H1 (cell line): ENCODE measurements at regions not wholly inside any gene's neighbourhood (a gene's known extent, or its start where the extent isn't known, plus 50 kb on each side); places are given as distances from the start of the nearest gene placed in this dataset.

ENCODE experiments used
- CTCF ChIA-PET: fragments of 300-600 bp; sonication (Branson Sonifier 250); formaldehyde crosslinking; loops from one replicate; lab custom pipeline; 2021; ENCODE audit not compliant: partially characterized antibody; lab: Charles Lee
- POLR2A ChIA-PET: fragments of 300-600 bp; sonication (Branson Sonifier 250); formaldehyde crosslinking; loops from one replicate; lab custom pipeline; 2021; ENCODE audit warnings: inconsistent platforms; ENCODE audit not compliant: partially characterized antibody; lab: Charles Lee
- DNase-seq, 2 experiments: peaks; one replicate each; pipeline versions ENCODE4 v3.0.0 to v3.0.0-alpha.2; 2010 to 2022; ENCODE audit warnings: low spot score in 2 of 2, low read depth in 1 of 2, mixed read lengths in 1 of 2
- FAIRE-seq: peaks from 2 replicates; lab custom pipeline; 2011; peaks lifted over from hg19 to GRCh38; lab: Jason Lieb, UNC
- H2AFZ ChIP-seq: 2 replicates; pipeline ENCODE4 v1.8.1; 2012; ENCODE audit warnings: low read length, inconsistent platforms
- H2AK5ac ChIP-seq: 2 replicates; pipeline ENCODE4 v1.6.1; 2013; ENCODE audit warnings: low read depth, low read length
- H2BK120ac ChIP-seq: replicated peaks from 2 replicates; pipeline ENCODE3; 2013; ENCODE audit warnings: low read depth, low read length, inconsistent platforms
- H2BK12ac ChIP-seq: 2 replicates; pipeline ENCODE4 v1.6.1; 2013; ENCODE audit warnings: low read depth, low read length
- H2BK15ac ChIP-seq: 2 replicates; pipeline ENCODE4 v1.6.1; 2013; ENCODE audit warnings: low read length
- H2BK20ac ChIP-seq: 2 replicates; pipeline ENCODE4 v1.6.1; 2013; ENCODE audit warnings: low read length
- H2BK5ac ChIP-seq: 2 replicates; pipeline ENCODE4 v1.6.1; 2013; ENCODE audit warnings: low read depth, low read length
- H3K14ac ChIP-seq: 2 replicates; pipeline ENCODE4 v1.6.1; 2013; ENCODE audit warnings: inconsistent platforms; ENCODE audit not compliant: insufficient read length
- H3K18ac ChIP-seq: 2 replicates; pipeline ENCODE4 v1.6.1; 2013; ENCODE audit warnings: low read length; ENCODE audit errors: extremely low read depth
- H3K23ac ChIP-seq: 2 replicates; pipeline ENCODE4 v1.6.1; 2013; ENCODE audit warnings: inconsistent platforms; ENCODE audit not compliant: insufficient read length
- H3K23me2 ChIP-seq: 2 replicates; pipeline ENCODE4 v1.6.1; 2013; ENCODE audit warnings: low read depth, low read length
- H3K27ac ChIP-seq: 2 replicates; pipeline ENCODE4 v1.6.1; 2011; ENCODE audit warnings: low read depth, low read length, inconsistent platforms
- H3K27me3 ChIP-seq, 4 experiments: replicated peaks in 1 of 4; 1 replicate in 1 of 4; 2 replicates in 3 of 4; pipeline versions ENCODE4 v1.6.1 to v1.8.1; 2011 to 2013; ENCODE audit warnings: low read length in 3 of 4, mild to moderate bottlenecking in 3 of 4, inconsistent platforms in 2 of 4, mixed read lengths in 2 of 4, moderate library complexity in 1 of 4; ENCODE audit not compliant: control insufficient read depth in 3 of 4, insufficient read depth in 3 of 4; ENCODE audit errors: extremely low read depth in 1 of 4
- H3K36me3 ChIP-seq, 4 experiments: 2 replicates each; pipeline versions ENCODE4 v1.6.1 to v1.8.1; 2011 to 2013; ENCODE audit warnings: mild to moderate bottlenecking in 4 of 4, low read length in 3 of 4, moderate library complexity in 2 of 4, control low read depth in 1 of 4, inconsistent platforms in 1 of 4; ENCODE audit not compliant: insufficient read depth in 4 of 4, control insufficient read depth in 2 of 4
- H3K4ac ChIP-seq: replicated peaks from 2 replicates; pipeline ENCODE3; 2013; ENCODE audit warnings: low read length, low read depth, mixed read lengths, inconsistent platforms; ENCODE audit not compliant: insufficient read length
- H3K4me1 ChIP-seq, 4 experiments: replicated peaks in 1 of 4; 1 replicate in 1 of 4; 2 replicates in 3 of 4; pipeline versions ENCODE4 v1.6.1 to v1.8.1; 2011 to 2013; ENCODE audit warnings: low read length in 3 of 4, inconsistent platforms in 2 of 4, mixed read lengths in 1 of 4; ENCODE audit not compliant: insufficient read depth in 4 of 4, control insufficient read depth in 3 of 4
- H3K4me2 ChIP-seq, 2 experiments: 2 replicates each; pipeline versions ENCODE4 v1.6.1 to v1.8.1; 2011 to 2013; ENCODE audit warnings: low read depth in 2 of 2, low read length in 2 of 2, control low read depth in 1 of 2, inconsistent platforms in 1 of 2, mild to moderate bottlenecking in 1 of 2; ENCODE audit not compliant: insufficient read depth in 1 of 2
- H3K4me3 ChIP-seq, 4 experiments: fragments of 200-600, 300-600 bp in 1 of 4; sonication (generic), shearing (Covaris generic), sonication (Bioruptor Twin) in 1 of 4; 2 replicates each; pipeline versions ENCODE4 v1.5.1 to v1.8.1; 2011 to 2016; ENCODE audit warnings: low read length in 4 of 4, low read depth in 3 of 4, control low read depth in 2 of 4, inconsistent platforms in 2 of 4, mild to moderate bottlenecking in 2 of 4, mixed read lengths in 1 of 4, moderate library complexity in 1 of 4; ENCODE audit not compliant: insufficient read depth in 2 of 4; ENCODE audit errors: extremely low read depth in 1 of 4
- H3K56ac ChIP-seq: replicated peaks from 2 replicates; pipeline ENCODE3; 2013; ENCODE audit warnings: low read depth, mild to moderate bottlenecking, mixed read lengths, low read length, inconsistent platforms; ENCODE audit not compliant: insufficient read length
- H3K79me1 ChIP-seq: 2 replicates; pipeline ENCODE4 v1.6.1; 2013; ENCODE audit warnings: low read depth, low read length, control low read depth
- H3K79me2 ChIP-seq, 2 experiments: 2 replicates each; pipeline versions ENCODE4 v1.6.1 to v1.8.1; 2012 to 2013; ENCODE audit warnings: low read length in 2 of 2, mild to moderate bottlenecking in 2 of 2, inconsistent platforms in 1 of 2; ENCODE audit not compliant: insufficient read depth in 2 of 2, control insufficient read depth in 1 of 2
- H3K9ac ChIP-seq, 4 experiments: replicated peaks in 1 of 4; 1 replicate in 1 of 4; 2 replicates in 3 of 4; pipeline versions ENCODE4 v1.6.1 to v1.8.1; 2011 to 2013; ENCODE audit warnings: low read depth in 3 of 4, low read length in 3 of 4, control low read depth in 2 of 4, mild to moderate bottlenecking in 2 of 4, moderate library complexity in 2 of 4, inconsistent platforms in 1 of 4; ENCODE audit errors: extremely low read depth in 1 of 4
- H3K9me3 ChIP-seq, 2 experiments: 2 replicates each; pipeline versions ENCODE4 v1.6.1 to v1.8.1; 2012 to 2013; ENCODE audit warnings: mild to moderate bottlenecking in 2 of 2, moderate library complexity in 2 of 2, control low read depth in 1 of 2, inconsistent platforms in 1 of 2, low read depth in 1 of 2, low read length in 1 of 2, mixed read lengths in 1 of 2; ENCODE audit not compliant: insufficient read depth in 2 of 2
- H4K20me1 ChIP-seq, 2 experiments: replicated peaks in 1 of 2; 2 replicates each; pipeline versions ENCODE3 to v1.8.1; 2011 to 2013; ENCODE audit warnings: inconsistent platforms in 2 of 2, low read length in 2 of 2, mild to moderate bottlenecking in 1 of 2; ENCODE audit not compliant: insufficient read depth in 2 of 2, control insufficient read depth in 1 of 2
- H4K5ac ChIP-seq: 2 replicates; pipeline ENCODE4 v1.6.1; 2013; ENCODE audit warnings: low read length, low read depth, mixed read lengths, inconsistent platforms; ENCODE audit not compliant: insufficient read length
- H4K8ac ChIP-seq: 2 replicates; pipeline ENCODE4 v1.8.0; 2013; ENCODE audit warnings: mild to moderate bottlenecking, moderate library complexity, low read length, inconsistent platforms; ENCODE audit not compliant: insufficient read depth; ENCODE audit errors: extremely low read depth
- H4K91ac ChIP-seq: replicated peaks from 2 replicates; pipeline ENCODE3; 2013; ENCODE audit warnings: low read length, mixed read lengths, inconsistent platforms; ENCODE audit not compliant: insufficient read length
- KDM1A ChIP-seq: fragments of 200-600, 300-600 bp; sonication (generic); IDR thresholded peaks from 2 replicates; pipeline ENCODE4 v1.7.1; 2016; ENCODE audit warnings: mild to moderate bottlenecking, low read length, borderline replicate concordance
- KDM5A ChIP-seq: fragments of 200-600 bp; IDR thresholded peaks from 2 replicates; pipeline ENCODE4 v1.7.1; 2012; ENCODE audit warnings: mild to moderate bottlenecking, low read length, inconsistent platforms, mixed read lengths
- RBBP5 ChIP-seq: IDR thresholded peaks from 2 replicates; pipeline ENCODE4 v1.7.1; 2012; ENCODE audit warnings: low read depth, mild to moderate bottlenecking, inconsistent platforms, low read length, moderate library complexity, borderline replicate concordance
- RNF2 ChIP-seq: fragments of 200-900, 300-1000 bp; sonication (generic); IDR thresholded peaks from 2 replicates; pipeline ENCODE4 v1.7.1; 2016; ENCODE audit warnings: borderline replicate concordance, low read depth, mild to moderate bottlenecking, antibody characterized with exemption, low read length; ENCODE audit not compliant: poor library complexity, severe bottlenecking; ENCODE audit errors: missing control alignments
- SAP30 ChIP-seq: fragments of 300-600 bp; sonication (generic); IDR thresholded peaks from 2 replicates; pipeline ENCODE4 v1.7.1; 2012; ENCODE audit warnings: low read length, moderate library complexity, mild to moderate bottlenecking, inconsistent platforms; ENCODE audit not compliant: insufficient read depth, insufficient replicate concordance
- SIX5 ChIP-seq: IDR thresholded peaks from 2 replicates; pipeline ENCODE4 v1.6.1; 2011; ENCODE audit warnings: mild to moderate bottlenecking, low read depth, low read length
- WGBS, 2 experiments: shearing (Covaris generic) in 1 of 2; methylation state at CpG; one replicate each; pipeline versions ENCODE4 v1.1.6 to v1.1.7; 2013 to 2015; ENCODE audit warnings: low lambda C conversion rate in 2 of 2, mixed read lengths in 2 of 2, inconsistent platforms in 1 of 2, low coverage in 1 of 2, missing lambda C conversion rate in 1 of 2; ENCODE audit not compliant: insufficient replicate concordance in 2 of 2, insufficient coverage in 1 of 2, insufficient read length in 1 of 2; ENCODE audit errors: extremely low coverage in 1 of 2, missing lambda C conversion rate in 1 of 2; 5-methylcytosine and 5-hydroxymethylcytosine counted together

DNA sequence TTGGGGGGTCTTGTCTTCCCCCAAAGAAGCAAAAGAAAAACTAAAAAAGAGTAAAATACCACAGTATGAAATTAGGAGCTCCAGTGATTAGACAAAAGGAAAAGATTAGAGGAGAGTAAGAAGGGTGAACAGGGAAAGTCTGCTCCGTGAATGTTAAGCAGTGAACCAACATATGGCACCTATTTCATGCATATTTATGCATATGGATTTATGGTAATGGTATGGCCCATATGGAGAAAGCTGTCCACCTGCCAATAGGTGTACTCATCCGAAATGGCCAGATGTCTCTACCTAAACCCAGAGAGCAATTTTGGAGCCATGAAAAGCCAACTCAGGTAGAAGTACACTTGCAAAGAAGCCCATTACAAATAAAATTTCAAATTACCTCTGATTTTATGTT, 404.0 kb upstream of the RAB6C start:
- no peaks in the 10 kb centered on the region for H3K79me1 ChIP-seq
- no peak overlapping the region for H3K4me3 ChIP-seq
- no peak overlapping the region for H3K9ac ChIP-seq
- 0 out of 4 replicates have a peak, but pooled peaks cover 0 to under 1% of the 10 kb centered on the region in 2 experiments for H3K9me3 ChIP-seq
- no peaks in the 10 kb centered on the region for H3K4me1 ChIP-seq
- CTCF ChIA-PET: interaction anchor here (1.2 kb wide), 1 partner anchor 11 kb away, joined by 6 read pairs; no protein-coding TSS in a partner anchor
- H3K4me2 ChIP-seq: no peak overlapping the region
- H3K4ac ChIP-seq: no peak overlapping the region
- FAIRE-seq: no peak
- no peak overlapping the region for H3K27ac ChIP-seq
- no peaks in the 10 kb centered on the region for H4K20me1 ChIP-seq
- H2BK5ac ChIP-seq: no peak overlapping the region
- H3K23ac ChIP-seq: no peak overlapping the region
- no peak overlapping the region for H3K14ac ChIP-seq
- H2AK5ac ChIP-seq: no peak overlapping the region
- no peaks in the 10 kb centered on the region for H3K79me2 ChIP-seq
- DNase-seq: no peak
- H2BK120ac ChIP-seq: no peak overlapping the region
- no peak overlapping the region for H4K8ac ChIP-seq
- POLR2A ChIA-PET: no interaction called here
- H3K36me3 ChIP-seq: no peaks in the 10 kb centered on the region
- H2BK12ac ChIP-seq: no peak overlapping the region
- WGBS, 2 experiments: 91% methylated on average over 2 of the region's 2 CpGs; no CpG with 5 or more reads in 1 of the 2 experiments
- H4K5ac ChIP-seq: no peak overlapping the region
- no peak overlapping the region for H2BK20ac ChIP-seq
- no peak overlapping the region for H2BK15ac ChIP-seq
- H3K18ac ChIP-seq: no peak overlapping the region
- no peaks in the 10 kb centered on the region for H3K23me2 ChIP-seq
- H3K56ac ChIP-seq: no peak overlapping the region
- H3K27me3 ChIP-seq: no peaks in the 10 kb centered on the region
- no peak for TF ChIP-seq KDM1A
- no peak for TF ChIP-seq RBBP5
- no peak for TF ChIP-seq KDM5A
- TF ChIP-seq SIX5: no peak
- TF ChIP-seq SAP30: no peak
- no peak for TF ChIP-seq RNF2
- H2AFZ ChIP-seq: no peak overlapping the region
- H4K91ac ChIP-seq: no peak overlapping the region
